ENCODE measurements at regions not wholly inside any gene's neighbourhood (a gene's known extent, or its start where the extent isn't known, plus 50 kb on each side); places are given as distances from the start of the nearest gene placed in this dataset.
"Not testable (repeated sequence)": the region's sequence is repeated elsewhere in the genome, so short reads cannot be mapped to it uniquely, and the experiment has no call there.

DNA sequence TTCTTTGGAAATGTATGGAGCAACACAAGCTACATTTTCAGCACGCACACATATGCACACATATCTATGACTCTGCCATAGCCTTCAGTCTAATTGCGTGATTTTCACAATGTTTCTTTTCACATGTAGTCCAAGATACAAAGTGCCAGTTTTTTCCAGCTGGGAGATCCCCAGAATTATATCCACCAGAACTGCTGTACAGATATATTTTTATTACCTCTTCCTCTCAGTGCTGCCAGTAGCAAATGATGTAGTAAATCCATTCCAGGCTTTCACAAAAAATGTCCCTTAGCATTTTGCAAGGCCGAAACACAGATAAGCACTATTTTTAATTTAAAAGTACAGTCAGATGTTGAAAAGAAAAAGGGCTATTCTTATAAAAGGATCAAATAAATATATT is 719.8 kb upstream of the SEMA6D start:
- ATAC-seq (ENCODE audit: poor library complexity) (no peak), DNase-seq (no peak)
- intact Hi-C loops (cut with DNase I) = no loop called here

DNA sequence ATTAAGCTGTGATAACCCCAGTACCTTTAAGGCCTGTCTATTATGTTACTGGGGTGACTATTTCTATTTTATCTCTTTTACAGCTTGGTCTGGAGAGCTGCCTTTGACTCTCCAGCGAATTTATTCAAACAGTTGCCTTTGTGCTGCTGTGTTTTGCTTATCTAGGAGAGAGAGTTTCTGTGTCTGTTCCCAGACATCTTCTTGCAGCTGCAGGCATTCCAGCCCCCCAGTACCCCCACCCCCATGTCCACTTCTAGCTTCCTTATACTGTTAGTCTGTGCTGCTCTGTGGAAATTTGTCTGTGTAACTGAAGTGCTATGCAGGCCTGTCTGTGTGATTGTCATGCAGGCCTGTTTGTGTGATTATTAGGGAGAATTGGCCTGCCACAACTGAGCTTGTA is 713.7 kb upstream of the SEMA6D start:
- DNase-seq (no peak), ATAC-seq (ENCODE audit: poor library complexity) (no peak)
- intact Hi-C loops (cut with DNase I) = no loop called here

DNA sequence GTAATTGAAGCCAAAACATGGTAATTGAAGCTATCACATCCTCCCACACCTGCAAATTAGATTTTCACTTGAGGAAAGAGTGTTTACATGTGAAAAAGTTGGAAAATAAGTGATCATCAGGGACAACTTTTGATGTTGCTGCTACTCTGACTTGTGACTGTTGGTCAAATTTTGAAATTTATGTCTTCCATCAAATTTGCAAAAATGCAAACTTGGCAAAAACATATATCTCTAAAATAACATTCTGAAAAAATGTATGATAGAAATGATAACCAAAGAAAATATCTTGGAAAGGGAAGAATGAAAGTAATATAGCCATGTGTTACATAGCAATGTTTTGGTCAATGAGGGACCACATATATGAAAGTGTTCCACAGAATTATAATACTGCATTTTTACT is 703.9 kb upstream of the SEMA6D start:
- ATAC-seq (ENCODE audit: poor library complexity) (no peak), DNase-seq (no peak)
- intact Hi-C loops (cut with DNase I) = no loop called here

DNA sequence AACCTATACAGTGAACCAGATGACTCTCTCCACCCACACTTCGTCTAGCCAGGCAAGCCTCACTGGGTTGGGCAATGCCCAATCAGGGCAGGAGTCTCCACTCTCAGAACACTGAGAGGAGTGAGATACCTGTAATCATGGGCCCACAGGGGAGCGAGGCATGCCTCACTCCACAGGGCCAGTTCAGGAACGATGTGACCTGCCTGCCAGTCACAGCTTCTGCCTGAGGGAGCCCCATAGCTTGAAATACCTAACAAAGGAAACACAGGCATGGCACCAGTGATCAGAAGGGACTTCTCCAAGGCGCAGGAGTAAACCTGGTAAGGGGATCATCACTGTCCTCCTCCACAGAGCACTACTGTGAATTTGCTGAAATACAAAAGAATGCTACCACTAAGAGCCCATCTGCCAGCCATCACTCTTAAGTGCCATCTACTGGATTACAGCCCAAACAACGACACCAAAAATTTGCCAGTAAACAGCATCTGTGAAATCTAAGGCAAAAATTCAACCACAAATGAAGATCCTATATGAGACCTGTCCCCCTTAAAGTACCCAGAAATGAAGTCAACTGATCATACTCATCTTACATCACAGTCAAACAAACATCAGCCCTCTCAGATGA is 689.9 kb upstream of the SEMA6D start:
- ATAC-seq (ENCODE audit: poor library complexity) = no peak
- intact Hi-C loops (cut with DNase I) = no loop called here
- DNase-seq = no peak

- intact Hi-C loops (cut with DNase I) = no loop called here
- DNase-seq (no peak), ATAC-seq (ENCODE audit: poor library complexity) (no peak)
These were observed 681.6 kb upstream of the SEMA6D start for GRCh38 chr15:47035475-47036406.

DNA sequence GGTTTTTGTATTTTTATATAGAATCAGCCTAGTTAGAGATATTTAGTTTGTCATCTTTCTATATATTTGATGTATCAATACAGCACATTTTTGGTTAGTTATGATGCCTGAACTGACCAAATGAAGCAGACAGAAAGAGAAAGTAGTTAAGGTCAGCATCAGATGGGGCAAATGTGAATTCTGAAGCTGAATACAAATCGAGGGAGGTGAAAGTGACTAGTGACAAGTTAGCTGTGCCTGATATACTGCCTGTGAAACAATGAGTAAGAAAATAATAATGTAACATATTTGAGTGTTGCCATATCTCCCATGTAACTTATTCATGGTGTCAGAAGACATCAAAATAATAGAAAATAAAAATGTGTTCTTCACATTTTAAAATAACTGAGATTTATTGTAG is 680.3 kb upstream of the SEMA6D start:
- ATAC-seq (ENCODE audit: poor library complexity) (no peak), DNase-seq (no peak)
- intact Hi-C loops (cut with DNase I) = no loop called here

DNA sequence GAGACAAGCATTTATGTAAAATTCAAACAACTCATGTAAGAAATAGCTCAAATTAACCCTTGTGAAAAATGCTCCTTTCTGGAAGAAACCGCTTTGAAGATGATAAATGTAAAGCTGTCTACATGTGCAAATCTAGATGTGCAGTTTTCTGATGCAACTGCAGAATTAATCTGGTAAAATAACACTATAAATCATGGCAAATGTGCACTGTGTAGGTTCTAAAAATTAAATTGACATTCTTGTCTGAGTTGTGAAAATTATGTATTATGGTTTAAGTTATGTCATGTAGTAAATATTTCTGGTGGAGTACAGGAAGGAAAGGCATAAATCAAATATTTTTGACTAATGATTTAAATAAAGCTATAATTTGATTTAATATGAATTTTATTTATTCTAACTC is 678.1 kb upstream of the SEMA6D start:
- DNase-seq (no peak), ATAC-seq (ENCODE audit: poor library complexity) (no peak)
- intact Hi-C loops (cut with DNase I) = no loop called here

GRCh38 chr15:47041301-47041700 is 676.0 kb upstream of the SEMA6D start:
- ATAC-seq (ENCODE audit: poor library complexity) = no peak
- intact Hi-C loops (cut with DNase I) = no loop called here
- DNase-seq = no peak

DNA sequence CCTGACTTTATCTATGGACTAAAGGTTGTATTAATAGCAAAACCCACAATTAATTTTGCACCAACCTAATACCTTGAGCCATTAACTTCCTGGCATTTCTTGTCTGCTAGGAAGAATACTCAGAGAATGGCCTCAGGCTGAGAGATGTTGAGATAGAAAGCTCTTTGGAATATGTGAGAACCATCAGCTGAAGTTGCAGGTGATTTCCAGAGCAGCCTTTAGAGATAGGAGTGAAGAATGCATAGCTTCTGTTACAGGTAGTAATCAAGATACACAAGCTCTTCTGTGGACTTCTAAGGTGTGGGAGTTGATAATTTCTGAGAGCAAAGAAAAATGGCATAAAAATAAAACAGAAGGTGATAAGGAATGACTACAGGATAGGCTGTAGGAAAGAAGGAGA is 669.3 kb upstream of the SEMA6D start:
- DNase-seq; ATAC-seq (ENCODE audit: poor library complexity); intact Hi-C loops (cut with DNase I): not testable (repeated sequence)

DNA sequence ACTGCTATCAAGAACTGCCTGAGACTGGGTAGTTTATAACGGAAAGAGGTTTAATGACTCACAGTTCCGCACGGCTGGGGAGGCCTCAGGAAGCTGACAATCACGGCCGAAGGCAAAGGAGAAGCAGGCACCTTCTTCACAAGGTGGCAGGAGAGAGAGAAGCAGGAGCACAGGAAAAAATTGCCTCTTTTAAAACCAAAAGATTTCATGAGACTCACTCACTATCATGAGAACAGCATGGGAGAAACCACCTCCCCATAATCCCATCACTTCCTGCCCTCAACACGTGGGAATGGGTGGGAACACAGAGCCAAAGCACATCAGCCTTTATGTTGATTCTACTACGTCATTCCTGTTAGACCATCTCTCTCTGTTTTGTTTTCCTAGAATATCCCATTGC is 650.9 kb upstream of the SEMA6D start:
- DNase-seq = no peak
- intact Hi-C loops (cut with DNase I) = no loop called here
- no peak for ATAC-seq (ENCODE audit: poor library complexity)

- ATAC-seq (ENCODE audit: poor library complexity); DNase-seq; intact Hi-C loops (cut with DNase I): not testable (repeated sequence)
These were observed 639.5 kb upstream of the SEMA6D start for GRCh38 chr15:47077846-47078245.

- DNase-seq (no peak), ATAC-seq (ENCODE audit: poor library complexity) (no peak)
- intact Hi-C loops (cut with DNase I) = no loop called here
These were observed 621.5 kb upstream of the SEMA6D start for GRCh38 chr15:47095833-47096232.

DNA sequence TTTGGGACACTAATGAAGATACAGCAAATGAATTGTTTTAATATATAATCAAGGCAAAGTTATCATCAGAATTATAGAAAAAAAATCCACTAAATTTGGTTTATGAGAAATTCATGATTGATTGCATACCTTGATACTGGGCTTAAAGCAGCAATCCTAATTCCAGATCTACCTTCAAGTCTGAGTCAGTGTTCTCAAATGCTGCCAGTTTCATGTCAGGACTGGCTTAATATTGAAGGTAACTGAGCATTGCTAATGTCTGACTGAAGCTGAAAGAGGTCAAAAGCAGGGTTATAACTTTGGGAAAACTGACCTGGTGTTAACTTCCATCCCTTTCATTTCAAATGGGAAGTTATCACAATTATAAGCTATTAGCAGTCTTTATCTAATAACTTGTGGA is 618.8 kb upstream of the SEMA6D start:
- ATAC-seq (ENCODE audit: poor library complexity); intact Hi-C loops (cut with DNase I); DNase-seq: not testable (repeated sequence)

DNA sequence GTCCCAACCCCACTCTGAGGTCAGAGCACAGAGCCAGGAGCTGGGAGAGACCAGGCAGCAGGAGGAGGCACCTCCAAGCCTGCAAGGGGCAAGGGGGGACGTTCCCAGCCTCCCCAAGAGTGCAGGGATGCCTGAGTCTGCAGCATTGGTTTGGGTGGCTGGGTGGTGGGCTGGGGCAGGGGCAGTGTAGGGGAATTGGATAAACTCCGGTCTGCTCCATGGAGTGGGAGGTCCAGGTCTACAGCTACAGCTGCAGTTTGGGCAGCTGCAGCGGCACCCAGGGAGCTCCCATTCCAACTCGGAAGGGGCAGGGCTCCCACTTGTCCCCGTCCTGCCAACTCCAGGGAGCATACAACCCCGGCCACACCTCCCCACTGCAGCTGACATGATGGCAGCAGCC is 617.5 kb upstream of the SEMA6D start:
- ATAC-seq (ENCODE audit: poor library complexity); intact Hi-C loops (cut with DNase I); DNase-seq: not testable (repeated sequence)

GRCh38 chr15:47108800-47109199 is 608.5 kb upstream of the SEMA6D start:
- ATAC-seq (ENCODE audit: poor library complexity); DNase-seq; intact Hi-C loops (cut with DNase I): not testable (repeated sequence)

- DNase-seq (no peak), ATAC-seq (ENCODE audit: poor library complexity) (no peak)
- intact Hi-C loops (cut with DNase I) = no loop called here
These were observed 600.6 kb upstream of the SEMA6D start for GRCh38 chr15:47116698-47117097.

- ATAC-seq (ENCODE audit: poor library complexity) (no peak), DNase-seq (no peak)
- intact Hi-C loops (cut with DNase I) = no loop called here
These were observed 598.0 kb upstream of the SEMA6D start for GRCh38 chr15:47119349-47119748.

DNA sequence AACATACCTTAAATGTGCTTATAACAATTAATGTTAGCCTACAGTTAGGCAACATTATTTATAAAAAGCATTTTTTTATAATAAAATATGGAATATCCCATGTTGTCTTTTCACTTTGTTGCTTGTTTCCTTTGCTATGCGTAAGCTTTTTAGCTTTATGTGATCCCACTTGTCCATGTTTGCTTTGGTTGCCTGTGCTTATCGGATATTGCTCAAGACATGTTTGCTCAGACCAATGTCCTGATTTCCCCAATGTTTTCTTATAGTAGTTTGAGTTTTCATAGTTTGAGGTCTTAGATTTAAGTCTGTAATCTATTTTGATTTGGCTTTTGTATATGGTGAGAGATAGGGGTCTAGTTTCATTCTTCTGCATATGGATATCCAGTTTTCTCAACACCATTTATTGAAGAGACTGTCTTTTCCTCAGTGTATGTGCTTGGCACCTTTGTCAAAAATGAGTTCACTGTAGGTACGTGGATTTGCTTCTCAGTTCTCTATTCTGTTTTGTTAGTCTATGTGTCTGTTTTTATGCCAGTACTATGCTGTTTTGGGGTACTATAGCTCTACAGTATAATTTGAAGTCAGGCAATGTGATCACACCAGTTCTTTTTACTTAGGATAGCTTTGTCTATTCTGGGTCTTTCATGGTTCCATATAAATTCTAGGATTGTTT is 592.7 kb upstream of the SEMA6D start:
- no peak for ATAC-seq (ENCODE audit: poor library complexity)
- DNase-seq = no peak
- intact Hi-C loops (cut with DNase I) = no loop called here

DNA sequence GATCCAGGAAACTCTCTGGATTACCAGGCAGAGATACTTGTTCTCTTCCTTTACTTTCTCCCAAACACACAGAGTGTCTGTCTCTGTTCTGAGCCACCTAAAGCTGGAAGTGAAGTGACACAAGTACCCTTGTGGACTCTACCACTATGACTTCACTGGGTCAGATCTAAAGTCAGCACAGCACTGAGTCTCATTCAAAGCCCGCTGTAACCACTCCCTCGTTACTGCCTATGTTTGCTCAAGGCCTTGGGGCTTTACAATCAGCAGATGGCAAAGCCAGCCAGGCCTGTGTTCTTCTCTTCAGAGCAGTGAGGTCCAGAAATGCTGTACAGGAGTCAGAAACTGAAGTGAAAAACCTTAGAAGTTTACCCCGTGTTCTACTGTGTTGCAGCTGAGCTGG is 588.3 kb upstream of the SEMA6D start:
- DNase-seq = no peak
- ATAC-seq (ENCODE audit: poor library complexity) = no peak
- intact Hi-C loops (cut with DNase I) = no loop called here

GRCh38 chr15:47131450-47131849 is 585.9 kb upstream of the SEMA6D start:
- intact Hi-C loops (cut with DNase I) = not testable (repeated sequence)

More at GRCh38 chr15:47131450-47131849, 585.9 kb upstream of the SEMA6D start:
- not testable (repeated sequence) for ATAC-seq (ENCODE audit: poor library complexity); DNase-seq

Data from Right ventricle myocardium superior (tissue), 1 donor.